Natural killer cell (primary cell): ENCODE measurements at regions not wholly inside any gene's neighbourhood (a gene's known extent, or its start where the extent isn't known, plus 50 kb on each side); places are given as distances from the start of the nearest gene placed in this dataset.

Experiments used
- ATAC-seq, 3 donors: fragments of 150-1000 bp in 2 of 3; fragments of 200-7000 bp in 1 of 3; cut with Tn5 transposase; 1 replicate in 1 of 3; 2 replicates in 2 of 3; pipeline ENCODE4 v1.10.0; 2021; ENCODE audit warnings: mild to moderate bottlenecking in 2 of 3, moderate library complexity in 2 of 3
- DNase-seq, 2 donors: peaks; one replicate each; pipeline versions ENCODE4 v3.0.0 to v3.0.0-alpha.2; 2013 to 2021; ENCODE audit warnings: mixed read lengths in 1 of 2
- H3K27ac ChIP-seq: one replicate; pipeline ENCODE4 v1.5.1; 2013; ENCODE audit warnings: mild to moderate bottlenecking, low read length
- H3K27me3 ChIP-seq: one replicate; pipeline ENCODE4 v1.6.1; 2013; ENCODE audit warnings: low read length; ENCODE audit not compliant: control insufficient read depth, insufficient read depth
- H3K36me3 ChIP-seq: one replicate; pipeline ENCODE4 v1.6.1; 2013; ENCODE audit warnings: low read length; ENCODE audit not compliant: control insufficient read depth, insufficient read depth
- H3K4me1 ChIP-seq: one replicate; pipeline ENCODE4 v1.6.1; 2013; ENCODE audit warnings: low read length; ENCODE audit not compliant: control insufficient read depth, insufficient read depth
- H3K4me3 ChIP-seq: one replicate; pipeline ENCODE4 v1.5.1; 2013; ENCODE audit warnings: low read length
- H3K9me3 ChIP-seq: one replicate; pipeline ENCODE4 v1.6.1; 2013; ENCODE audit warnings: low read length; ENCODE audit not compliant: control insufficient read depth, insufficient read depth
- H3K27ac Mint-ChIP-seq, 2 donors: one replicate each; pipeline ENCODE4 v1.8.0; 2022; ENCODE audit warnings: mild to moderate bottlenecking in 2 of 2, mixed read lengths in 2 of 2, moderate library complexity in 1 of 2
- H3K27me3 Mint-ChIP-seq, 2 donors: one replicate each; pipeline ENCODE4 v1.8.0; 2022; ENCODE audit warnings: low read depth in 2 of 2, mixed read lengths in 2 of 2
- H3K36me3 Mint-ChIP-seq: one replicate; pipeline ENCODE4 v1.8.0; 2022; ENCODE audit warnings: mixed read lengths
- H3K4me1 Mint-ChIP-seq, 2 donors: one replicate each; pipeline ENCODE4 v1.8.0; 2022; ENCODE audit warnings: mixed read lengths in 2 of 2
- H3K4me3 Mint-ChIP-seq: one replicate; pipeline ENCODE4 v1.8.0; 2022; ENCODE audit warnings: mild to moderate bottlenecking, moderate library complexity, mixed read lengths
- H3K9me3 Mint-ChIP-seq, 2 donors: one replicate each; pipeline ENCODE4 v1.8.0; 2022; ENCODE audit warnings: mixed read lengths in 2 of 2
- CTCF ChIP-seq: fragments of 200-600 bp; IDR thresholded peaks from one replicate; pipeline ENCODE4 v1.8.0; 2022; ENCODE audit warnings: antibody characterized with exemption
- WGBS: methylation state at CpG from one replicate; pipeline ENCODE4 v1.1.7; 2013; ENCODE audit warnings: missing lambda C conversion rate; ENCODE audit not compliant: insufficient coverage; 5-methylcytosine and 5-hydroxymethylcytosine counted together
- intact Hi-C: fragments of 100-400 bp; cut with micrococcal nuclease; formaldehyde crosslinking; loops from one replicate; pipeline ENCODE4 v1.14.2; 2022

- Mint-ChIP-seq H3K4me3 (no peak overlapping the region), H3K4me1 (no peaks in the 10 kb centered on the region), H3K9me3 (no peaks in the 10 kb centered on the region), H3K27ac (no peak overlapping the region), H3K27me3 (no peaks in the 10 kb centered on the region), H3K36me3 (no peaks in the 10 kb centered on the region)
- ATAC-seq = no peak
- no peak overlapping the region for H3K4me3 ChIP-seq
- H3K27ac ChIP-seq = no peak overlapping the region
- no peaks in the 10 kb centered on the region for H3K36me3 ChIP-seq
- TF ChIP-seq CTCF = no peak
- no peak for DNase-seq
- WGBS = no CpG with 5 or more reads among the region's 2 CpGs
- H3K4me1 ChIP-seq = no peaks in the 10 kb centered on the region
- H3K9me3 ChIP-seq = no peaks in the 10 kb centered on the region
- intact Hi-C loops = no loop called here
- no peaks in the 10 kb centered on the region for H3K27me3 ChIP-seq
Observed at GRCh38 chr18:60082282-60082681, 182.5 kb downstream of the PMAIP1 start.

GRCh38 chr18:60075477-60075876, 175.7 kb downstream of the PMAIP1 start:
- no peaks in the 10 kb centered on the region for H3K4me1 Mint-ChIP-seq
- H3K27ac Mint-ChIP-seq = no peak overlapping the region
- no peak for TF ChIP-seq CTCF
- no peaks in the 10 kb centered on the region for H3K27me3 ChIP-seq
- H3K4me3 Mint-ChIP-seq = no peak overlapping the region
- H3K27ac ChIP-seq = no peak overlapping the region
- DNase-seq (no peak), ATAC-seq (no peak)
- H3K9me3 ChIP-seq = no peaks in the 10 kb centered on the region
- H3K9me3 Mint-ChIP-seq = peaks cover 0 to 7% of the 10 kb centered on the region in 2 donors
- intact Hi-C loops = no loop called here
- WGBS = 84% methylated on average over 3 of the region's 3 CpGs
- no peaks in the 10 kb centered on the region for H3K36me3 ChIP-seq
- no peaks in the 10 kb centered on the region for H3K36me3 Mint-ChIP-seq
- H3K4me1 ChIP-seq = no peaks in the 10 kb centered on the region
- no peak overlapping the region for H3K4me3 ChIP-seq
- H3K27me3 Mint-ChIP-seq = no peaks in the 10 kb centered on the region

- H3K36me3 Mint-ChIP-seq = no peaks in the 10 kb centered on the region
- no peak for TF ChIP-seq CTCF
- no peaks in the 10 kb centered on the region for H3K4me1 ChIP-seq
- H3K27ac Mint-ChIP-seq = no peak overlapping the region
- H3K36me3 ChIP-seq = no peaks in the 10 kb centered on the region
- no peaks in the 10 kb centered on the region for H3K27me3 ChIP-seq
- intact Hi-C loops = no loop called here
- peaks cover 0 to 6% of the 10 kb centered on the region in 2 donors for H3K9me3 Mint-ChIP-seq
- H3K4me1 Mint-ChIP-seq = no peaks in the 10 kb centered on the region
- WGBS = 65% methylated on average over 3 of the region's 3 CpGs
- no peak overlapping the region for H3K27ac ChIP-seq
- H3K4me3 ChIP-seq = no peak overlapping the region
- ATAC-seq (no peak), DNase-seq (no peak)
- peaks cover 0 to 4% of the 10 kb centered on the region in 2 donors for H3K27me3 Mint-ChIP-seq
- H3K4me3 Mint-ChIP-seq = no peak overlapping the region
- no peaks in the 10 kb centered on the region for H3K9me3 ChIP-seq
Observed at GRCh38 chr18:60070631-60071030, 170.8 kb downstream of the PMAIP1 start.

- H3K36me3 ChIP-seq = no peaks in the 10 kb centered on the region
- no peaks in the 10 kb centered on the region for H3K27me3 ChIP-seq
Observed at GRCh38 chr18:60069145-60069544, 169.3 kb downstream of the PMAIP1 start.

More at GRCh38 chr18:60069145-60069544, 169.3 kb downstream of the PMAIP1 start:
- H3K4me3 Mint-ChIP-seq = no peak overlapping the region
- no peak for DNase-seq
- H3K4me1 ChIP-seq = no peaks in the 10 kb centered on the region
- no peak overlapping the region for H3K27ac ChIP-seq
- 65% methylated on average over 2 of the region's 2 CpGs for WGBS
- H3K4me1 Mint-ChIP-seq = no peaks in the 10 kb centered on the region
- no peak for TF ChIP-seq CTCF
- ATAC-seq = no peak
- H3K4me3 ChIP-seq = no peak overlapping the region
- no peaks in the 10 kb centered on the region for H3K9me3 ChIP-seq
- H3K36me3 Mint-ChIP-seq = no peaks in the 10 kb centered on the region
- no peak overlapping the region for H3K27ac Mint-ChIP-seq
- H3K27me3 Mint-ChIP-seq = peaks cover 0 to 9% of the 10 kb centered on the region in 2 donors
- intact Hi-C loops = no loop called here
- peaks cover 0 to 3% of the 10 kb centered on the region in 2 donors for H3K9me3 Mint-ChIP-seq
